Activated CD8-positive, alpha-beta memory T cell treated with anti-CD3 and anti-CD28 coated beads for 36 hours (primary cell): ENCODE measurements at regions not wholly inside any gene's neighbourhood (a gene's known extent, or its start where the extent isn't known, plus 50 kb on each side); places are given as distances from the start of the nearest gene placed in this dataset.
"Not testable (repeated sequence)": the region's sequence is repeated elsewhere in the genome, so short reads cannot be mapped to it uniquely, and the experiment has no call there.

Experiments used
- CTCF ChIA-PET: fragments of 350-600 bp; sonication (Branson Sonifier 250); formaldehyde crosslinking; loops from one replicate; lab custom pipeline; 2021; ENCODE audit warnings: antibody characterized with exemption; lab: Charles Lee
- POLR2A ChIA-PET: fragments of 350-600 bp; sonication (Branson Sonifier 250); formaldehyde crosslinking; loops from one replicate; lab custom pipeline; 2021; ENCODE audit warnings: antibody characterized with exemption; lab: Charles Lee

DNA sequence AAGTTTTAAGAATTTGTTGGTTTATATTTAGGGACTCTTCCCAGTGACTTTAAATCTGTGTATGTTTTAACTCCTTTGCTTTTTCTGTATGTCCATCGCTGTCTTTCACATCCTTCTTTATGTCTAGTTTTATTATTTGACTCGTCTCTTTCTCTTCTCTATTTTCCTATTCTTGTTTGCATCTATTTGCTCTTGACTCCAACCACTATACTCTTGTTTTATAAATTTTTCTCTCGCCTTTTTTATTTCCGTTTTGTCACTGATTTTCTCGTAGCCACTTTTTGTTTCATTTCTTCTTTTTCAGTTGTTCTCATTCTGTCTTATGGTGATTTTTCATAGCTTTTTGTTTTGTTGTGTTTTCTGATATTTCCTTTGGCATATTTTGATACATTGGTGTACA, 170.5 kb upstream of the NETO1 start:
- POLR2A ChIA-PET = no interaction called here

DNA sequence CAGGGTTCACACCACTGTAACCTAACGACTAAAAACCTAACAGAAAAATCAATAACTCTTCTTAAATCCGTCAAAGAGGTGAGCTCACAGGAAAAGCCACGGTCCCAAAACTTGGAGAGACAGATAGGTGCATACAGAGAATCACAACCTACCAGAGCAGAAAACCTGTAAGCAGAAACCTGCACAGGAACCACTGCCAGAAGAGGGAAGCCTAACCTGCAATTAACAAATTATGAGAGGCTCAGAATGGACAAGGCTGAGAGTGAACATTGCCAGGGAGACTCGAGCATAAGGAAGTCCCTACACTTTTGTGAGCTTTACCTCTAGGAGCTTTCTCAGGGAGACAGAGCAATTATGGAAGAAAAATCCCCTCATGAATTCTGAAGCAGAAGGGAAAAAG, 156.2 kb upstream of the NETO1 start:
- CTCF ChIA-PET = no interaction called here
- POLR2A ChIA-PET = no interaction called here

More for the DNA sequence above, 170.5 kb upstream of the NETO1 start:
- CTCF ChIA-PET = no interaction called here

DNA sequence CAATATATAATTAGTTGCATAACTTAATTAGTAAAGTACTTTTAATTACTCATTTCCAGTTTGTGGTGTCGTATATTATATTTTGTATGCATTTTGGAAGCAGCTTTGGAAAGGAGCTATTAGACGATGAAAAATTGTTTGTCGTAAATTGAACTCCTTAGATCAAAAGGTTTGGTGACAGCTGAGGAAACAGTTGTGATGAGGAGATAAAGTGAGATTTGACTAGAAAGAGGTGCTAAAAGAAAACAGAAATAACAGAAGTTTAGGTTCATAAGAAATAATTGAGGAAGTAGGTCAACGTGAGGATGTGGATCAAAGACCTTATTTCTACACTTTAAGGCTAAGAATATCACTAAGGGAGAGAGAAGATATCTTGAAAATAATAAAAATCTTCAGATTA, 141.9 kb upstream of the NETO1 start:
- CTCF ChIA-PET = no interaction called here
- POLR2A ChIA-PET = no interaction called here

DNA sequence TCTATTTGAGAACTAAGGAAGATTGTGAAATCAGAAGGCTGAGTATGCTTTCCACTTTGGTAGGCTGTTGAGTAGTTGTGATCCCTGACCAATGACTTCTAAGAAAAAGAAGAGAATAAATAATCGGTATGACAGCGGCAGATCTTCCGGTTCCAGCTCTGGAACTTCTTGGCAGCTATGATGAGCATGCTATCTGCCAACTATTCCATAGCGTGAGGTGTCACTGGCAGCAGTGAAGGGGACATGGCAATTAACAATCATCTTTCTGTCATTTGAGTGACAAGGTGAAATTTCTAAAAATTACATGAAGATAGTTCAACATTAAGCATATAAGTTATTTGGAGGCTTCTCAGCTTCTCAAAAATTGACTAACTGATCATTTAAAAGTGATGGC, 140.1 kb upstream of the NETO1 start:
- ChIA-PET POLR2A (no interaction called here), CTCF (no interaction called here)

DNA sequence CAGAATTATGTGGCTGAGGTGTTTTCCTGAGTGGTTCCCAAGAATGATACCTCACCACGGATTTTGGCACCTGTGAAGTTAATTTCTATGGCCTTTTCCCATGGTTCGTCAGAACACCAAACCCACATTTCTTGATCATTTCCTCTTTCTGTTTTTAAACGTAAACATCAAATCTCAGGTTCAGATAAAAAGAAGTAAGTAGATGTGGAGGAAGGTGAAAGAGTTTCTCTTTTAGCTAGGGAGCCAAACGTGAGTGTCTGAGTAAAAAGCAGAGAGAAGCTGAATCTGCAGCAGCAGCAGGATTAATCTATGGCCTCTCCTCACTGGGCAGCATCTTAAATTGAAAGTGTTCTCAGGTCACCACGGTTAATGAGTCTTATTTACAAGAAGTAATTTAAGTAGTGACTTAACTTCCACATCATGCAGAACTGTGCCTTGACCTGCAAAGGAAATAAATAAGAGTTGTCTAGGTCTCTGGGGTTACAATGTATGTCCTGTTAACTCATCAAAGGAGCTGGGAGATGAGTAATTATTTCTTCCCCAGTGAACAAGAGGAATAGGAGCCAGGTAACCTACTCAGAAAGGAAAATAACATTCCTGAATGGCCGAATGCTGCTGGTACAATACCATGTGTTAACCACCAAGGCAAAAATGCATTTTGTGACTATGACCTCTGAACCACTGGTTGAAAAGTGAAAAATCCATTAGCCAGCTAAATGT, 139.6 kb upstream of the NETO1 start:
- POLR2A ChIA-PET = no interaction called here
- CTCF ChIA-PET = no interaction called here

DNA sequence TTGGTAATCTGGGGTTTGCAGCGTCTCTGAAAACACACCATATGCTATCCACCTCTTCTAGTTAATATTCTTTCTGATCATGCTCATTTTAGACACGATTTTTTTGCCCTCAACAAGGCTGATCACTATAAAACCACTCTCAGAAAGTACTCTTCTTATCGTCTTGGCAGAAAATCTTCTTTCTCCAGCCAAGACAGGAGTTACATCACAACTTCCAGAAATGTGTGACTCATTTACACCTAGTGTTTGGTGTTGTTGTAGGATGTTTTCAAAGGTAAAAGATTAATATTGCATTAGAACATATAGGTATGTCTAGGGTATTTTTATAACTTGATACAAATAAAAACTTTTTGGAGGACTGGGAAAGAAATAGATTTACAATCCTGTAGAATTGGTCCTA, 138.5 kb upstream of the NETO1 start:
- POLR2A ChIA-PET = no interaction called here

DNA sequence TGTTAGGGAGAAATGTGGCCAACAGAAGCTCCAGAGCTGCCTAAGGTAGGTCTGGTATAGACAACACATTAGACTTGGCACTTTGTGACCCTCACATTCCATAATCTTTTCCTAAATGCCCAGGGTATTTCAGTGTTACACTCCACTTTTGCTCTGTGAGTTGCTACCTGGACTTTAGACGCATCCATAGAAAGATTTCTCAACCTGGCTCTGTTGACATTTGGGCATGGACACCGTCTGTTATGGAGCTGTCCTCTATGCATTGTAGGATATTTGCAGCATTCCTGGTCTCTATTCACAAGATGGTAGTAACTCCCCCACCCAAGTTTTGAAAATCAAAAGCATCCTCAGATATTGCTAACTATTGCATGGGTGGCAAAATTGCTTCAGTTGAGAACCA, 136.5 kb upstream of the NETO1 start:
- ChIA-PET CTCF (no interaction called here), POLR2A (no interaction called here)

More for the DNA sequence above, 138.5 kb upstream of the NETO1 start:
- CTCF ChIA-PET = no interaction called here

DNA sequence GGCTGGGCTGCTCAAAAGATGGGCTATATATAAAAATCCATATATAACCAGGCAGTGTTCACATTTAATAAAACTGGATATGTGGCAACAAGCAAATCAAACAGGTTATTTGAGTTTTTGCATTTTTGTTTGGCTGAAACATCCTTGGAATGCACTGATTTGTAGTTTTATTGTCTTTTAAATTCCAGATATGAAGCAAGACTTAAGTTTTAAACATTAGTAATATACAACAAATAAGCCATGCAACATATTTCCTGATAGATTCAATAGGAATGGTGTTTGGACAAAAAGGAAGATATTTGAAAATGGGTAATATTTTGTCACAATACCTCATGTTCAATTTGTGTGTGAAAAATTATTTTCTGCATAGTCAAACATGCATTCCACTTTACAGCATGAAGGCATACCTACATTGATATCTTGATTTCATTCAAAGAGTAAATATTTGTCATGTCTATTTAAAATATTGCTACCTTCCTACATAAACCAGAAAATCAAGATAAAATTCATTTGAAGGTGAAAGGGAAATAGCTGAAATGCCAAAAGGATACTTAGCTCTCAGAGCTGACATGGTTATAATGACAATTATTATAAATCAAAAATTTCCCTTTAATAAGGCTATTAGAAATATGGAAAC, 132.3 kb upstream of the NETO1 start:
- POLR2A ChIA-PET = no interaction called here

DNA sequence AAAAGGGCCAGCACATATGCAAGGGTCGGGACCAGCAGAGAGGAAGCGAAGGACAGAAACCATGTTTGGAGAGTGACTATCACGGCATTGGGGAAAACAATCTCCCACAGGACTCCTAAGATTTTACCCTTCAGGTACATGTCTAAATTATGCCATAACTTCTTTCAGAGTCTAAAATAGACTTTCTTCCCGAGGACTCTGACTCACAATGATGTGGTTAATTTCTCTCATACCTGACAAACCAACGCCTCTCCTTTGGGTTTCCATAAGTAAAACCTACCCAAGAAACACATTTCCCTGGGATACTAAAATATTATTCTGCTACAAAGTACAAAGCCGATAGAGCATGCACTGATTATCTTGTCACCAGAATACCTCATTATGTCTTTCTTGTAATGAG, 127.8 kb upstream of the NETO1 start:
- ChIA-PET CTCF (interaction anchor here (0.7 kb wide), 1 partner anchor 338 kb away, joined by 3 read pairs; no protein-coding TSS in a partner anchor), POLR2A (no interaction called here)

More for the DNA sequence above, 132.3 kb upstream of the NETO1 start:
- CTCF ChIA-PET = no interaction called here

DNA sequence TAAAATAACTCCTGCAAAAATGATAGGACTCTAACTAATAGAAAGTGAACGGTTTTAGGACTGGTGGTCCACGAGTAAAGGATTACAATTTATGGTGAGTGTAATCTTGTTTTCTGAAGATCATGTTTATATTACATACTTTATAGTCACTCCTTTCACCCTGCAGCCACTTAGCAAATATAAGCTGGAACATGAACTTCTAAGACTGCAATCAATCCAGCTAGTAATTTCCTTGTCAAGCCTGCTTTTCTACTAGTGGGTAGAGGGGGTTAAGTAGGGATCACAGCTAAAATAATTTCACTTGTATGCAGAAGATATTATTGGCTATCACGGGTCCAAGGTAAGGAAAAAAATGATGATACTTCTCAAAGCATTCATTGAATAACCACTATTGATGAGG, 125.5 kb upstream of the NETO1 start:
- ChIA-PET CTCF (no interaction called here), POLR2A (no interaction called here)

DNA sequence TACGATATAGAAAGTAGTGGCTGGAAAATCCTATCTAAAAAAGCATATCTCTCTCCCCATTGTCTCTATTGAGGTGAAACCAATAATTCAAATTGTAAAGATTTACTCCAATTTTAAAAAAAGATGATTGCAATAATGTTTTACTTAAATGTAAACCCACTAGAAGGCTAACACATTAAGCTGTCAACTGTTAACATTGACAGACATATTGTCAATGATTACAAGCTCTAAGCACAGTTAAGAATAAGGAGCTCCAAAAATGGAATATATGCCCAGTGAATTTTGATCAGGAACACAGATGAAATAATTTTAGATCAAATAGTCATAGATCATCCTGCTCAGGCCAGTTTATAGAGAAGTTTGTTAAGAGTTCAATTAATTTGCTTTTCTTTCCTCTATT, 123.6 kb upstream of the NETO1 start:
- ChIA-PET CTCF (no interaction called here), POLR2A (no interaction called here)

DNA sequence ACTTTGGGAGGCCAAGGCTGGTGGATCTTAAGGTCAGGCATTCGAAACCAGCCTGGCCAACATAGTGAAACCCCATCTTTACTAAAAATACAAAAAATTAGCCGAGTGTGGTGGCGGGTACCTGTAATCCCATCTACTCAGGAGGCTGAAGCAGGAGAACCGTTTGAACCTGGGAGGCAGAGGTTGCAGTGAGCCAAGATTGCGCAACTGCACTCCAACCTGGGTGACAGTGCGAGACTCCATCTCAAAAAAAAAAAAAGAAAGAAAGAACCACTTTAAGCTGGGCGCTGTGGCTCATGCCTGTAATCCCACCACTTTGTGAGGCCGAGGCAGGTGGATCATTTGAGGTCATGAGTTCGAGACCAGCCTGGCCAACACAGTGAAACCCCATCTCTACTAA, 119.8 kb upstream of the NETO1 start:
- CTCF ChIA-PET = not testable (repeated sequence)

DNA sequence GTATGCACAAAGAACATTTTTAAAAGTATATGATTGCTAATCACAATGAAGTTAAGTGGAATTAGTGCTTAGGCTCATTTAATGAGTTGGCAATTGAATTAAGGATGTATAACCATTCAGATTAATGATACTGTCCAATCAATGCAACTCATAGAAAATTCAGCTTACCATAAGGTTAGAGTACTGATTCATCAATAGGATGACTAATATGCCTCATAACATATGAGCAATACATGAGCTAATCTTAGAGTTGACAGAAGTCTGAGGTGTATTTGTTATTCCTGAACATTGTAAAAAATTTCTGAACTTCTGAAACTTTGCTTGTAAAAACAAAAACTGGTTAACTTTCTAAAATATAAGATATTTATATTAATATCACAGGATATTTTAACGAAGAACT, 118.3 kb upstream of the NETO1 start:
- ChIA-PET CTCF (no interaction called here), POLR2A (no interaction called here)

More for the DNA sequence above, 119.8 kb upstream of the NETO1 start:
- POLR2A ChIA-PET = not testable (repeated sequence)

DNA sequence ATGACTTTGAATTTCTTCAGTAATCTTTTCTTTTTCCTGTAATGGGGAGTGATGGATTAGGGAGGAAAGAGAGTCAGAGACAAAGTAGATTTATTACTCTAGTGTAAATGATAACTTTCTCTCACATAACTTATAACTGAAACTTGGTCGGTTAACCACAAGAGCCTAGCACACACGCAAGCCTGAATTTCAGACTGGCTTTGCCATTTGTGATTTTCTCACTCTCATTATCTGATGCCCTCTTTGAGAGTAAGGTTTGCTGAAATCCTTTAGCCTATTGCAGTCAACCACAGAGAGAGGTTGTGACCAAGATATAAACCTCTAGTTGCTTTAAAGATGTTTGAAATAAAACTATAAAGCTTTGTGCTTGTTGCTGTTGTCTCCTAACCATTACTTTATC, 117.9 kb upstream of the NETO1 start:
- ChIA-PET POLR2A (no interaction called here), CTCF (no interaction called here)

DNA sequence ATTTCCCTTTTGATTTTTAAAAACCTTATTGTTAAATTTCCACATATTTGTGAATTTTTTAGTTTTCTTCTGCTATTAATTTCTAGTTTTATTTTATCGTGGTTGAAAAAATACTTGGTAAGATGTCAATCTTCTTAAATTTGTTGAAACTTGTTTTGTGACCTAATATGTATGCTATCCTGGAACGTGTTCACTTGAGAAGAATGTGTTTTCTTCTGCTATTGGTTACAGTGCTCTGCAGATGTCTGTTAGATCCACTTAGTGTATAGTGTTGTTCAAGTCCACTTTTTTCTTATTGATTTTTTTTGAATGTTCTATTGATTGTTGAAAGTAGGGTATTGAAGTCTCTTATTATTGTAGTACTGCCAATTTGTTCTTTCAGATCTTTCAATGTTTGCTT, 116.5 kb upstream of the NETO1 start:
- POLR2A ChIA-PET = no interaction called here
- CTCF ChIA-PET = no interaction called here

DNA sequence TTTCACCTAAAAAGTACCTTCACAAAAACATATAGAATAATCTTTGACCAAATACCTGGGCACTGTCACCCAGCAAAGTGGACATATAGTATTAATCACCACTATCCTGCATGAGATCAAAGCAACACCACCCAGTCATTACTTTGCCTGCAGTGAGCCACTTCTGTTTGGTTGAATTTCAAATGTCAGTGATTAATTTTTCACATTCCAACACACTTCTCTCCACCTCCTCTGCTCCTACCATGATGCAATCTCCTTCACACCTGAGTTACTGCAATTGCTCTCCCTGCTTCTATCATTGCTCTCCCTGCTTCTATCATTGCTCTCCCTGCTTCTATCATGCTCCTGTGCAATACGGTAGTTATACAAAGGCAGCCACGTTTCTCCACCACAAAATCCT, 106.1 kb upstream of the NETO1 start:
- ChIA-PET CTCF (no interaction called here), POLR2A (no interaction called here)

DNA sequence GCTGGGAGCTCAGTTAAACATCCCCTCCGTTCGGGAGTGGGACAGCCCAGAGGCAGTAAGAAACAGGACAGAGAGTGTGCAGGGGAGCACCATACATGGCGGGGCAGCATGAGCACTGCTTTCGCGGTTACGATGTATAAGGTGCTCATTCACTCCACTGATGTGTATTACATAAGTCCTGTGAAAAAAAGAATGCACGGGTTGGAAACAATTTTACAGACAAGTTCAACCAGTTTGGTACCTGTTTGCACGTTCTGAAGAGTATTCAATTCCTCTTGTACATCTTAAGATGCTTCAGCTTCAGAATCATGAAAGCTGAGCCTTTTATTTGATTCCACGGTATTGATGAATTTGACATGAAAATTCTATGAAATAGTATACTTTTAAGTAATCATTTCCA, 97.8 kb upstream of the NETO1 start:
- CTCF ChIA-PET = no interaction called here
- POLR2A ChIA-PET = no interaction called here

DNA sequence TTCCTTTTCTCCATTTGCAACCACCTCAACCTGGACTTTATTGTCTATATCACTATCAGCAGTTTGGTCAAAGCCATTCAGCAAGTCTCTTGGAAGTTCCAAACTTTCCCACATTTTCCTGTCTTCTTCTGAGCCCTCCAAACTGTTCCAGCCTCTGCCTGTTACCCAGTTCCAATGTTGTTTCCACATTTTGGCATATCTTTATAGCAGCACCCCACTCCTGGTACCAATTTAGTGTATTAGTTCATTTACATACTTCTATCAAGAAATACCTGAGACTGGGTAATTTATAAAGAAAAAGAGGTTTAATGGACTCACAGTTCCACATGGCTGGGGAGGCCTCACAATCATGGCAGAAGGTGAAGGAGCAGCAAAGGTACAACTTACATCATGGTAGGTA, 90.4 kb upstream of the NETO1 start:
- CTCF ChIA-PET, POLR2A ChIA-PET: not testable (repeated sequence)

DNA sequence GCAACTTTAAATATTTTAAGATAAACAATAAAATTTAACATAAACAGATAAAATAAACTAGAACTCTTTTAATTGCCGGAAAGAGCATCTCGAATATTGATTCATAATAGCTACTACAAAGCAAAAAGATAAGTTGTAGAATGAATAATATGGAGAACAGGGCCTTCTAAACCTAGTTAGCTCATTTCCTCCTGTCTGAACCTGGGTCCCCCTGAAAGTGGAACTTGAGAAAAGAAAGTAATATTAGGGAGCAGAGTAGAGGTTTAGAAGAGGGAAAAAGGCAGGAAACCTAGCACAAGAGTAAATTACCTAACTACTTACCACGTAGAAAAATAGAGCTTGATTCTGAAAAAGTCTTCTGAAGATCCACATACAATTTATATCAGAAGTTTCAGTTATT, 80.7 kb upstream of the NETO1 start:
- POLR2A ChIA-PET = no interaction called here

DNA sequence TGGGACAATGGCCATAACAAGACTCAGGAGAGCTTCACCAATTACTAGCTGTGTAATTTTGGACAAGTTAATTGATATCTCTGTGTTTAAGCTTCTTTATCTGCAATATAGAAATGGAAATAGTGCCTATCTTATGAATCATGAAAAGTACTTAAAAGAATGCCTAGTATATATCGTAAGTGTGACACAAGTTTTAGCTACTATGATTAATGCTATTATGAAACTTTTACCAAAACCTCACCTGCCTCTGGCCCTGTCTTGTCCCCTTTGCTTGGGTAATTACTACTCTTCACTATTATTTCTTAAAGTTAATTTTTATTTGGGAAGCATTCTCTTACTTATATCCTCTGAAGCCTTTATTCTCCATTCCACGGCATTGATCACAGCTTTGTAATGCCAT, 75.0 kb upstream of the NETO1 start:
- POLR2A ChIA-PET = no interaction called here
- CTCF ChIA-PET = no interaction called here

More for the DNA sequence above, 80.7 kb upstream of the NETO1 start:
- CTCF ChIA-PET = no interaction called here

DNA sequence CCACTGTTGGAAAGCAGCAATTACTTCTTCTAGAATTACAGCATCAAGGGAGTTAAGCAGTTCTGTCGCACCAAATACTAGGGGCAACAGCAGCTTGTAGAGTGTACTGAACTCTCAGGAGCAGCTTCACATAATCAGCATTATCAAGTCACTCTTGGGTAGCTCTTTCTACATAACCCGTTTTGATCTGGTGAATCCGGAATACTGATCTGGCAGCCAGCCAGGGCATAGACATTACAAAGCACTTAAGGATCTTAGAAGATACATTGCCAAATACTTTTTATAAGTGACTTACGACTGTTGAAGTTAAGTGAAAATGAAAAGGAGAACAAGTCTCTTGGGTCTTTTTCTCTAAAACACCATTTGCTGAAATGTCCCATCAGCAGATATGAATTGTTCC, 73.2 kb upstream of the NETO1 start:
- CTCF ChIA-PET = no interaction called here
- POLR2A ChIA-PET = no interaction called here

DNA sequence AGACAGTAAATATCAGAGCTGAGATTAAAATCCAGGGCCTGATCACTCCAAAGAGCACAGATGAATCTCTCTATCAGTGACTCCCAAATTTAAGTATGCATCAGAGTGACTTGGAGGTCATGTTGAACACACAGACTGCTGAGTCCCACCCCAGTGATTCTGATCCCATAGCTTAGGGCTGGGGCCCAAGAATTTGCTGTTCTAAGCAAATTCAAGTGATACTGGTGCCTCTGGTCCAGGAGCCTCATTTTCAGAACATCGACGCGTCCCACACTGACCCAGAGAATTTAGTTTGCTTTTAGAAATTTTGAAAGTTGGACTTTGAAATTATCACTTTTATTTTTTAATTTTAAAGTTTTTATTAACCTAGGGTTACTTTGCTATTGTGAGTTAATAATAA, 72.7 kb upstream of the NETO1 start:
- POLR2A ChIA-PET = no interaction called here
- CTCF ChIA-PET = no interaction called here
